GM12892 (cell line): ENCODE measurements at regions not wholly inside any gene's neighbourhood (a gene's known extent, or its start where the extent isn't known, plus 50 kb on each side); places are given as distances from the start of the nearest gene placed in this dataset.
A peak's percentile ranks its signal among the peaks of the same experiment; 100 is the strongest.

Source experiments
- DNase-seq: peaks from one replicate; pipeline ENCODE4 v3.0.0; 2011; ENCODE audit not compliant: insufficient read length
- FAIRE-seq: peaks from 2 replicates; lab custom pipeline; 2011; peaks lifted over from hg19 to GRCh38; lab: Jason Lieb, UNC
- POLR2A ChIP-seq: IDR thresholded peaks from 2 replicates; pipeline ENCODE4 v1.6.1; 2011; ENCODE audit warnings: low read depth, low read length, control low read depth
- POLR2AphosphoS5 ChIP-seq: IDR thresholded peaks from 2 replicates; pipeline ENCODE4 v1.6.1; 2011; ENCODE audit warnings: low read depth, low read length, control low read depth
- TAF1 ChIP-seq: IDR thresholded peaks from 2 replicates; pipeline ENCODE4 v1.6.1; 2011; ENCODE audit warnings: low read depth, mild to moderate bottlenecking, control low read depth, low read length, borderline replicate concordance

DNA sequence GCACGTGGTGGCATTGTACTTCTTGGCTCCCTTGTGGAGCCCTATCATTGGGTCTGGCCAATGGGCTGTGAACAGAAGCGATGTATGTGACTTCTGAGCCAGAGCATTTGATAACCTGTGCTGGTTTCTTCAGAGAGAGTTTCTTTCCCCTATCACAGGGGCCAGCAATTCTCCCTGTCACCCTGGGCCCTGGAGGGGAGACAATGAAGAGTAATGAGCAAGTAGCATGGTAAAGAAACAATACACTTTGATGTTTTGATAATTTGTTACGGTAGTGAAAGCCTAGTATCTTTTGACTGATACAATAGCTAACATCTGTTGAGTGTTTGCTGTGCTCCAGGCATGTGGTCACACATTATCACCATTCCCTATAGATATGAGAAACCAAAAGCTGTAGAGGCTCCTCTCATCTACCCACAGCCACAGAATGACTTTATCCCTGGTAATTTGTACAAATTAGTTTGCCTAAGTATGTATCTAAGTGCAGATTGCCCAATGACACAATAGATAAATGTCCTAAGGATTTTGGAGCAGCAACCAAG is 113.4 kb upstream of the SVIL start:
- TF ChIP-seq POLR2A (no peak), TAF1 (no peak), POLR2AphosphoS5 (no peak)
- FAIRE-seq (no peak), DNase-seq (no peak)

DNA sequence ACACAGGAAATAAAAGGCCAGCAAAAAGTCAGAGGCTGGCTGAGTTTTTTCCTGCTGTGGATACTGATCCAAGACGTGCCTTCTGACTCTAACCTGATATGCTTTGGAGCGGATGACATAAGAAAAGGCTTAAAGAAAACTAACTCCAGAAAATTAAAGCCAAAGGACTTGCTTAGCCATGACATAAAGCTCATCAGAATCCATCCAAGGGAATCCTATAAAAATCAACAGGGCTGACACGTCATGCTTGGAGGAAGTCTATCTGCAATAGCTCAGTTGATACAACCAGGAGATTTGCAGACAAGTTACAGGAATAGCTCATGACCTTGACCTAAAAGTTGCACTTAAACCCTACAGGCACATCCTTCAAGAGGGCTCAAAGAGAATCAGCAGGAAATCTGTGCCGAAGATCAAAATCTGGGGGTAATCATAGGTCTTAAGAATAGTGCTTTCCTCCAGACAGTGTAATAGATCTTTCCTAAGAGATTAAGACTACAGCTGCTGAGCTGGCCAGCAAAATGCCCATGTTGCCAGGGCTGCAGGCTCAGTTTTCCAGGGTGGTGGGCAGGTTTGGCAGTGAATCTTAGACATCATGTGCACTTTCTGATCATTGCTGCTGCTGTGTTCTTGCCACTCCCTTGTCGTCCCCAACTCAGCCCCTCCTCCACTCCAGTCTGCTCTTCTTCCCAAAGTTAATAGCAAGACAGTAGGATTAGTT is 111.5 kb upstream of the SVIL start:
- TF ChIP-seq TAF1 (no peak), POLR2AphosphoS5 (no peak), POLR2A (no peak)
- DNase-seq (no peak), FAIRE-seq (no peak)

DNA sequence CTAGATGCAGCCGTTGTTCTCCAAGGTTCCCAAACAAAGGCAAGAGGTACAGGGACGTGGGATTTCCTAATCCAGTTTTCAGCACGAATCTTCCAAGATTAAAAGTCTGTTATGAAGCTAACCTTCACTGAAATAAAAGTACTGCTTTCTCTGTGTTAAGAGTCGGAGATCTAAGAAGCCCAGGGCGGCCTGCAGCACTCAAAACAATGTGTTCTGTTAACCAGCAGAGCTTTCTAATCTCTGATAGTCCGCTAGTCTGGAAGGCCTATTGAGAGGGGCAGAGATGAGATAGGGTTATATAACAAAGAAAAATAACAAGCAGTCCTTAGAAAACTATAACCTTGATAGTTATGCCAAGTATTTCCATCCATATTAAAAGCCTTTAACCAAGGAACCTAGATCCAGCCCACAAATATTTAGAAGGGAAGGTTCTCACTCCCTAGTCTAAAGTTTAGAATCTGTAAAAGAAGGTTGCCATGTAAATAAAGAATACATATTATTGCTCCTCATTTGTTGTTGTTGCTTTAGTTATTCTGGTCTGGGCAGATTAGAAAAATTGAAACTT is 106.3 kb upstream of the SVIL start:
- no peak for FAIRE-seq
- TF ChIP-seq POLR2A (no peak), TAF1 (no peak), POLR2AphosphoS5 (no peak)

DNA sequence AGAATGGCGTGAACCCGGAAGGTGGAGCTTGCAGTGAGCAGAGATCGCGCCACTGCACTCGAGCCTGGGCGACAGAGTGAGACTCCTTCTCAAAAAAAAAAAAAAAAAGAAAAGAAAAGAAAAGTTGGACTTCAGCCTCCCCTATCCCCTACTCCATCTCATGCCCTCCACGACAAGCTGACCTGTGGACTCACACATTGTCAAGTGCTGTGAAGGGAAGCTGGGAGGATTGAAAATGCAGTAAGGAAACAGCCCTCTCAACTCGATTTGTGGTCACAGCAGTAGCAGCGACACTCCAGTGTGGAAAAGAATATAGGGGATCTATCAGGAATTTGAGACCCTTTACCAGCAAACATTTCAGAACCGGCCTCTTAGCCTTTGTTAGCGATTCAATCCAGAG is 103.6 kb upstream of the SVIL start:
- FAIRE-seq, result no peak
- no peak for DNase-seq
- no peak for TF ChIP-seq POLR2A
- TF ChIP-seq POLR2AphosphoS5, result no peak
- TF ChIP-seq TAF1, result no peak

More for the DNA sequence above, 106.3 kb upstream of the SVIL start:
- no peak for DNase-seq

DNA sequence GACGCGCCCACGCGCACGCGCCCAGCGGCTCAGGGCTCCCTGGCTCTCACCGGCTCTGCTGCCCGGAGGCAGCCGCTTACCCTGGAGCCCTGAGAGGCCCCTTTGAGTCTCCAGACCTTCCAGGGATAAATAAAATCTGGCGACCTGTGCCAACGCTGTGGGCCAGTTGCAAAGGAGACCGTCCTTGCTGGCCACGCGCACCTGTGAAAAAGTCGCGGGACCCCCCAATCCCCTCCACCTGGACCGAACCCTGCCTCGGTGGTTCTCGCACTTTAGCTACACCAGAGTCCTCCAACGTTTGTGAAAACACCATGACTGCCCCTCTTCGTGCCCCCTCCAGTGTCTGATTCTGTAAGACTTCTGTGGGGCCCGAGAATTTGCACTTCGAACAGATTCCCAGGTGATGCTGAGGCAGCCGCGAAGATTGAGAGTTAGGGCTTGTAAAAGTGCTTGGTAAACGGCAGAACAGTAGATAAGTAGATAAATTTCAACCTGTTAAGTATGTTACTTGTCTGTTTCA is 102.4 kb upstream of the SVIL start:
- FAIRE-seq, result no peak
- TF ChIP-seq TAF1 (no peak), POLR2AphosphoS5 (no peak), POLR2A (no peak)

DNA sequence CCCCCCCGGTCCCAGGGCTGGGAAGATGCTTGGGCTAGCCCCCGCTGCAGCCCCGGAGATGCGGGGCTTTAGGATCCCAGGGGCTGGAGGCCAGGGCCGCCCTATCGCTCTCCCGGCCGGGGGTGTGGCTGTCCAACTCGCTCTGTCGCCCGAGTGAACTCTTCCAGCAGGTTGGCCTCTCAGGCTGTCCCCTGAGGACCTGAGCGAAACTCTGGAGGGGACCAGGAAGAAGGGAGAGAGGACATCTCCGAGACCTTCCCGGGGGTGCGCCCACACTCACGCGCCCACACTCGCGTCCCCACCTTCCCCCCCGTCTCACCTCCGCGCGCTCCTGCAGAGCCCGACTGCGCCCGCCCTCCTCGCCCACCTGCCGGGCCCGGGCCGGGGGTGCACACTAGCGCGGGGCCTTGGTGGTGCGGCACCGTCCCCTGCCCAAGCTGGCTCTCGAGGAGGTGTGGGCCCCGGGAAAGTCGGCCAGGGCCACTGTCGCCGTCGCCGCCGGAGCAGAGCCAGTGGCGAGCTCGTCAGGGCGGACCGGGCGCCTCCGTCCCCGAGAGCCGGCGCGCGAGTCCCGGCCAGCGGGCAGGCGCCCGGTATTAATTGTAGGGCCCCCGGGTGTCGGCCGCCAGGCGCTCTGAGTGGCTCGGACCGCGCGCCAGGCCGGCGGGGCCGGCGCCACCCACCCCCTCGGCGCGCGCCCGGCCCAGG is 101.7 kb upstream of the SVIL start:
- TF ChIP-seq TAF1 (no peak), POLR2A (no peak), POLR2AphosphoS5 (no peak)
- no peak for FAIRE-seq

More for the DNA sequence above, 102.4 kb upstream of the SVIL start:
- DNase-seq, result no peak

DNA sequence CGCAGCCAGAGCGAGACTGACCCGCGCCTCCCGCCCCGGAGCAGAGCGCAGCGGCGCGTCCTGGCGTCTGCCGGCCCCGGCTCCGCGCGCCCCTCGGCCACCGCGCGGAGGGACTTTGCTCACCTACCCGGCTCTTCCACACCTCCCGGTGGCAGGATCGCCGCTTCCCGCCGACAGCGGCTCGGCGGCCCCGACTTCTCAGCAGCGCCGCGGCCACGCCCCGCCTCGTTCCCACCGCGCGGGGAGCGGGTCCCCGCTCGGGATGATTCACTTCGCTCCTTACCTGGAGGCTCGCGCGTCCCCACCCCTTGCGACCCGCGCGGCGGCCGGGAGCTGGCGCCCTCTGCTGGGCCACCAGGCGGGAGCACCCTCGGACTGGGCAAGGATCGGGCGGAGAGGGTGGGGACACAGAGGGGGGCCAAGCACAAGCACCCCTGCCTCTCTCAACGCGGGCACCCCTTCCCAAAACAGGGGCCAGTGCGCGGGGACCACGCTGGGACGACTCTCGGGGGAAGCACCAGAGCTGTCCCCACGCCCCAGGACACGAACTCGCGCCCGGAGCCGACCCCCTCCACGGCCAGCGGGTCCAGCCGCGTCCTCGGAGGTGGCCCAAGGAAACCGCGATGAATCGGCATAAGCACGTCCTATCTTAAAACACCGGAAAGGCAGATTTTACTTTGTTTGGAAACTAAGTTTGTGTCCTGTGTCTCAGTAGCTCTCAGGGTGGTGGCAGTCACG is 101.0 kb upstream of the SVIL start:
- no peak for TF ChIP-seq POLR2AphosphoS5
- TF ChIP-seq POLR2A, result no peak
- TF ChIP-seq TAF1, result no peak
- DNase-seq (peak; percentile 80), FAIRE-seq (no peak)

More for the DNA sequence above, 101.7 kb upstream of the SVIL start:
- peak; percentile 18 for DNase-seq

DNA sequence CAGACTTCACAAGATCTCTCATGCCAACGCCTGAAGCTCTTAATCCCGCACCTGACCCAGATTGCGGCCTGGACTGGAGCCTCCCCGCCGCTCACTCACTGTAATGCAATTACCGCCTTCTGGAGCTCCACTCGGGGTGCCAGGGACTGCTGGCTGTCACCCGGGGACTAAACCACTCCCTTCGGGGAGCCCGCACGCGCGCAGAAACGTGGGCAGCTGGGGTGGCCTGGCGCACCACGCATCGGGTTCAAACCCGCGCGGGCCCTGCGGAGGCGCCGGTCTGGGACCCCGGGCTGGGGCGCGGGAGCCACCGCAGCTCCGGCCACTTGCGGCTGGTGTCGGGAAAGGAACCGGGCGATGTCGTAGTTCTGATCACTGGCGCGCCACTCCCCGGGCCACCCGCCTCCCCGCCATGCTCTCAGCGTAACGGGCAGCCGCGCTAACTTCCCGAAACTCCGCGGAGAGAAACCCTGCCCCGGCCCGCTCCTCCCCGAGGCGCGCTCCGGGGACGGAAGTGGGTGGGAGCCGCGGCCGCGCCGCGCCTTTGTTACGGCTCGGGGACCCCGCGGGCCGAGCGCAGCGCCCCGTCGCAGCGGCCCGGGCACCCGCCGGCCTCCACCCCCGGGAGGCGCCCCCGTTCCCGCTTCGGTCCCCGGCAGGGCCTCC is 100.3 kb upstream of the SVIL start:
- DNase-seq (peak; percentile 14), FAIRE-seq (no peak)
- TF ChIP-seq POLR2AphosphoS5 (no peak), POLR2A (no peak), TAF1 (no peak)

DNA sequence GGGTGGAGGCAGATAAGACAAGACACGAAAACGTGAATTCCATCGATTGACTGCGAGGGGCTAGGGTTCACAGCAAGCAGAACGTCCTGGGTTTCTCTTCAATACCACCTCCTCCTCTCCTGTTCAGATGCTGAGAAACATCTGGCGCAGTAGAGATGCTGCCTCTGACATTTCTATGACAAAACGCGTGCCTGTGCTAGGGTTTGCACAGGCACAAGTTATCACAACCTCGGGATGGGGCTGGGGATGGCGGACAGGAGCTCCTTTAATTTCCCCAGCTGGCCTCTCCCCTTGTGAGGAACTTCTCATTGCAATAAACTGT is 99.8 kb upstream of the SVIL start:
- DNase-seq (no peak), FAIRE-seq (no peak)
- TF ChIP-seq POLR2AphosphoS5 (no peak), TAF1 (no peak), POLR2A (no peak)

DNA sequence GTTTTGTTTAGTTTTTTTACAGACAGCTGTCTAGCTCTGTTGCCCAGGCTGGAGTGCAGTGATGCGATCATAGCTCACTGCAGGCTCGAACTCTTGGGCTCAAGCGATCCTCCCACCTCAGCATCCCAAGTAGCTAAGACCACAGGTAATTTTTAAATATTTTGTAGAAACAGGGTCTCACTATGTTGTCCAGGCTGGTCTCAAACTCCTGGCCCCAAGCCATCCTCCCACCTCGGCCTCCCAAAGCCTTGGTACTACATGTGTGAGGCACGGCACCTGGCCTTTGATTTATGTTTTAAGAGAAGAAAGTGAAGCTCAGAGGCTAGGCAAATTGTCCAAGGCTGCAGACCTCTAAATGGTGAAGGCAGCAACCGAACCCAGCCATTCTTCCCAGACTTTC is 98.6 kb upstream of the SVIL start:
- TF ChIP-seq POLR2AphosphoS5, result no peak
- TF ChIP-seq TAF1, result no peak
- no peak for TF ChIP-seq POLR2A
- no peak for FAIRE-seq
- no peak for DNase-seq
